Trophoblast cell (in vitro differentiated cells and primary cell): ENCODE measurements at regions not wholly inside any gene's neighbourhood (a gene's known extent, or its start where the extent isn't known, plus 50 kb on each side); places are given as distances from the start of the nearest gene placed in this dataset.

Experiments used
- DNase-seq, 2 donors: peaks; one replicate each; pipeline ENCODE4 v3.0.0-alpha.2; 2016
- H2AFZ ChIP-seq: 2 replicates; pipeline ENCODE4 v1.6.1; 2013; ENCODE audit warnings: low read length, moderate library complexity, mild to moderate bottlenecking; ENCODE audit not compliant: insufficient read depth, poor library complexity
- H2AK5ac ChIP-seq: 2 replicates; pipeline ENCODE4 v1.6.1; 2013; ENCODE audit warnings: mild to moderate bottlenecking, low read length
- H2BK120ac ChIP-seq: 2 replicates; pipeline ENCODE4 v1.6.1; 2013; ENCODE audit warnings: low read length, mild to moderate bottlenecking, moderate library complexity; ENCODE audit not compliant: insufficient read depth, poor library complexity
- H2BK12ac ChIP-seq: 2 replicates; pipeline ENCODE4 v1.6.1; 2013; ENCODE audit warnings: mild to moderate bottlenecking, low read length, moderate library complexity
- H2BK5ac ChIP-seq: 2 replicates; pipeline ENCODE4 v1.6.1; 2013; ENCODE audit warnings: low read length, low read depth, moderate library complexity, mild to moderate bottlenecking; ENCODE audit not compliant: poor library complexity
- H3K14ac ChIP-seq: 2 replicates; pipeline ENCODE4 v1.6.1; 2013; ENCODE audit warnings: mild to moderate bottlenecking, low read length
- H3K18ac ChIP-seq: 2 replicates; pipeline ENCODE4 v1.6.1; 2013; ENCODE audit warnings: mild to moderate bottlenecking, low read length
- H3K23ac ChIP-seq: 2 replicates; pipeline ENCODE4 v1.6.1; 2013; ENCODE audit warnings: low read length
- H3K27ac ChIP-seq: 2 replicates; pipeline ENCODE4 v1.5.1; 2013; ENCODE audit warnings: low read depth, mild to moderate bottlenecking, inconsistent platforms, low read length, moderate library complexity
- H3K27me3 ChIP-seq: 2 replicates; pipeline ENCODE4 v1.6.1; 2013; ENCODE audit warnings: inconsistent platforms, mild to moderate bottlenecking, low read length, moderate library complexity; ENCODE audit not compliant: insufficient read depth
- H3K36me3 ChIP-seq, 2 experiments: 1 replicate in 1 of 2; 2 replicates in 1 of 2; pipeline ENCODE4 v1.6.1; 2013; ENCODE audit warnings: low read length in 2 of 2, mild to moderate bottlenecking in 2 of 2, moderate library complexity in 1 of 2; ENCODE audit not compliant: insufficient read depth in 2 of 2, control insufficient read depth in 1 of 2
- H3K4ac ChIP-seq: 2 replicates; pipeline ENCODE4 v1.6.1; 2013; ENCODE audit warnings: low read depth, mild to moderate bottlenecking, low read length, moderate library complexity
- H3K4me1 ChIP-seq, 2 experiments: 1 replicate in 1 of 2; 2 replicates in 1 of 2; pipeline ENCODE4 v1.6.1; 2013; ENCODE audit warnings: low read length in 2 of 2, mild to moderate bottlenecking in 2 of 2, moderate library complexity in 1 of 2; ENCODE audit not compliant: insufficient read depth in 2 of 2, control insufficient read depth in 1 of 2
- H3K4me2 ChIP-seq: 2 replicates; pipeline ENCODE4 v1.6.1; 2013; ENCODE audit warnings: inconsistent platforms, mild to moderate bottlenecking, low read length, moderate library complexity
- H3K4me3 ChIP-seq: 2 replicates; pipeline ENCODE4 v1.5.1; 2013; ENCODE audit warnings: mild to moderate bottlenecking, low read depth, low read length, inconsistent platforms
- H3K79me1 ChIP-seq: one replicate; pipeline ENCODE4 v1.6.1; 2013; ENCODE audit warnings: low read length
- H3K79me2 ChIP-seq: 2 replicates; pipeline ENCODE4 v1.6.1; 2013; ENCODE audit warnings: low read length, mild to moderate bottlenecking; ENCODE audit not compliant: control insufficient read depth, insufficient read depth, poor library complexity
- H3K9ac ChIP-seq: 2 replicates; pipeline ENCODE4 v1.6.1; 2013; ENCODE audit warnings: mild to moderate bottlenecking, low read length
- H3K9me3 ChIP-seq: 2 replicates; pipeline ENCODE4 v1.6.1; 2013; ENCODE audit warnings: low read depth, mild to moderate bottlenecking, control low read depth, inconsistent platforms, low read length; ENCODE audit not compliant: insufficient read depth
- H4K12ac ChIP-seq: 2 replicates; pipeline ENCODE4 v1.6.1; 2013; ENCODE audit warnings: low read depth, mild to moderate bottlenecking, low read length, moderate library complexity
- H4K8ac ChIP-seq: 2 replicates; pipeline ENCODE4 v1.6.1; 2013; ENCODE audit warnings: low read depth, mild to moderate bottlenecking, low read length, moderate library complexity
- H4K91ac ChIP-seq: one replicate; pipeline ENCODE4 v1.6.1; 2013; ENCODE audit warnings: low read depth, mild to moderate bottlenecking, low read length, moderate library complexity
- WGBS: extraction: QIAGEN DNeasy Blood & Tissue Kit; methylation state at CpG from one replicate; pipeline ENCODE4 v1.1.7; 2013; ENCODE audit warnings: missing lambda C conversion rate; ENCODE audit not compliant: insufficient read length, insufficient coverage; ENCODE audit errors: extremely low coverage; 5-methylcytosine and 5-hydroxymethylcytosine counted together

DNA sequence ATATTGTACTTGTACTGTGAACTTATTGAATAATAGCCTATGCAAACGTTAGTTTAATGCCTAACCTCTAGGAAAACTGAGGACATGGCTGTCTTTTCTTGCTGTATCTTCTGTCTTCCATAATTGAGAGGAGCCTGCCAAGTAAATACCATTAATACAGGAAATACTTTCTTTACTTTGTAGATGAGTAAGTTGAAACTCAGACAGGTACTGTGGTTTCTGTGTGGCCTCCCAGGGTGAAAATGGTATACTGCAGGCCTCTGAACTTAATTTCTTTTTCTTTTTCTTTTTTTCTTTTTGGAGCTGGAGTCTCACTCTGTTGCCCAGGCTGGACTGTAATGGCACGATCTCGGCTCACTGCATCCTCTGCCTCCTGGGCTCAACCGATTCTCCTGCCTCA, 208.8 kb upstream of the ADGRL4 start:
- H3K4me1 ChIP-seq: no peaks in the 10 kb centered on the region
- H3K9ac ChIP-seq: no peak overlapping the region
- WGBS: no CpG with 5 or more reads among the region's 4 CpGs
- H2BK12ac ChIP-seq: peak overlapping the region; percentile 31
- H3K4me2 ChIP-seq: no peak overlapping the region
- no peak overlapping the region for H2AFZ ChIP-seq
- no peak overlapping the region for H4K12ac ChIP-seq
- no peak overlapping the region for H3K4me3 ChIP-seq
- H3K23ac ChIP-seq: no peak overlapping the region
- H3K27ac ChIP-seq: no peak overlapping the region
- H4K91ac ChIP-seq: no peak overlapping the region
- H3K9me3 ChIP-seq: no peaks in the 10 kb centered on the region
- DNase-seq: no peak
- H3K18ac ChIP-seq: no peak overlapping the region
- H3K79me1 ChIP-seq: peaks cover 3% of the 10 kb centered on the region
- H3K4ac ChIP-seq: no peak overlapping the region
- H2BK120ac ChIP-seq: no peak overlapping the region
- no peak overlapping the region for H2BK5ac ChIP-seq
- no peak overlapping the region for H3K14ac ChIP-seq
- H2AK5ac ChIP-seq: no peak overlapping the region
- H4K8ac ChIP-seq: no peak overlapping the region
- no peaks in the 10 kb centered on the region for H3K36me3 ChIP-seq
- H3K79me2 ChIP-seq: no peaks in the 10 kb centered on the region
- H3K27me3 ChIP-seq: no peaks in the 10 kb centered on the region

DNA sequence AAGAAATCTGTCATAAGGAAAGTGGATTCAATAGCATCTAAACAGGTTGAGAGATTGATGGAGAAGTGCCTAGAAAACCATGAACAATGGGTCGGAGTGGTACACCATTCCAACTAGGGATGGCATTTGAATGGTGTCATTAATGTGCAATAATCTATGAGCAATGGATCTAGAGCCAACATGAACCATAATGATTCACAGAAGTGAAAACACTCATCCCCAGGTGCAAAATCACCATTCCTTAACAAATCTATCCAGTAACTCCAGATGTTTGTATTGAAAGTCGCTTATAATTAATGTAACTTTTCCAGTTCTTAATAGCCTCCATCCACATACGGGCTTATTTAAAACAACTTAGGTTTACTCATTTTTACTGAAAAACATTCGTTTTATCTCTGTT, 201.3 kb upstream of the ADGRL4 start:
- no peaks in the 10 kb centered on the region for H3K9me3 ChIP-seq
- DNase-seq: peak in 1 of 2 donors; percentile 60
- H3K4ac ChIP-seq: no peak overlapping the region
- no CpG with 5 or more reads among the region's 4 CpGs for WGBS
- H4K8ac ChIP-seq: no peak overlapping the region
- no peaks in the 10 kb centered on the region for H3K36me3 ChIP-seq
- H3K23ac ChIP-seq: no peak overlapping the region
- H3K79me1 ChIP-seq: no peaks in the 10 kb centered on the region
- H4K12ac ChIP-seq: no peak overlapping the region
- no peak overlapping the region for H3K9ac ChIP-seq
- H2BK120ac ChIP-seq: no peak overlapping the region
- no peaks in the 10 kb centered on the region for H3K79me2 ChIP-seq
- no peak overlapping the region for H4K91ac ChIP-seq
- H2AK5ac ChIP-seq: no peak overlapping the region
- H3K4me1 ChIP-seq: no peaks in the 10 kb centered on the region
- H3K14ac ChIP-seq: no peak overlapping the region
- H3K4me3 ChIP-seq: no peak overlapping the region
- no peak overlapping the region for H3K18ac ChIP-seq
- no peak overlapping the region for H2AFZ ChIP-seq
- no peak overlapping the region for H2BK12ac ChIP-seq
- H3K27ac ChIP-seq: no peak overlapping the region
- no peak overlapping the region for H2BK5ac ChIP-seq
- no peak overlapping the region for H3K4me2 ChIP-seq
- no peaks in the 10 kb centered on the region for H3K27me3 ChIP-seq

DNA sequence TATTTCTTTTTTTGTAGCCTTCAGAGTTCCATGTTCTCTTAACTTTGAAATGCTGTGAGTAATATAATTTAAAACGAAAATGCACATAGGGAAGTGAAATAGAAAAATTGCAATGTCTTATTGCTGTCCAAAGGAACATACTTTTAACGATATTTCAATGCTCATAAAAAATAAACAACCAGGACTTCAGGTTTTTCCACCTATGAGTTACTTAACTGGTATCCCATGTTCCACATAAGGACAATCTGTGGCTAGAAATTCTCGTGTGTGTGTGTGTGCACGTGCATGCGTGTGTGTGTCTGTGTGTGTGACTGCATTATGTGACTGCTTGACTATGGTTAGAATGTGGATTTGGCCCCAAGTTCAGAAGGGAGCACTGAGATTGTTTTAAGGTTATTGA, 200.8 kb upstream of the ADGRL4 start:
- Histone ChIP-seq H3K23ac (no peak overlapping the region), H3K27me3 (no peaks in the 10 kb centered on the region), H3K27ac (no peak overlapping the region), H3K79me2 (no peaks in the 10 kb centered on the region), H3K4me3 (no peak overlapping the region), H3K79me1 (no peaks in the 10 kb centered on the region), H3K4me2 (no peak overlapping the region), H3K14ac (no peak overlapping the region), H3K36me3 (no peaks in the 10 kb centered on the region), H4K12ac (no peak overlapping the region), H2AFZ (no peak overlapping the region), H3K9ac (no peak overlapping the region), H4K8ac (no peak overlapping the region), H3K4me1 (no peaks in the 10 kb centered on the region), H2BK120ac (no peak overlapping the region), H4K91ac (no peak overlapping the region), H3K18ac (no peak overlapping the region), H3K4ac (no peak overlapping the region), H2AK5ac (no peak overlapping the region), H2BK5ac (no peak overlapping the region), H3K9me3 (no peaks in the 10 kb centered on the region), H2BK12ac (no peak overlapping the region)
- WGBS: no CpG with 5 or more reads among the region's 5 CpGs
- peak; percentile 9 to 51 for DNase-seq

DNA sequence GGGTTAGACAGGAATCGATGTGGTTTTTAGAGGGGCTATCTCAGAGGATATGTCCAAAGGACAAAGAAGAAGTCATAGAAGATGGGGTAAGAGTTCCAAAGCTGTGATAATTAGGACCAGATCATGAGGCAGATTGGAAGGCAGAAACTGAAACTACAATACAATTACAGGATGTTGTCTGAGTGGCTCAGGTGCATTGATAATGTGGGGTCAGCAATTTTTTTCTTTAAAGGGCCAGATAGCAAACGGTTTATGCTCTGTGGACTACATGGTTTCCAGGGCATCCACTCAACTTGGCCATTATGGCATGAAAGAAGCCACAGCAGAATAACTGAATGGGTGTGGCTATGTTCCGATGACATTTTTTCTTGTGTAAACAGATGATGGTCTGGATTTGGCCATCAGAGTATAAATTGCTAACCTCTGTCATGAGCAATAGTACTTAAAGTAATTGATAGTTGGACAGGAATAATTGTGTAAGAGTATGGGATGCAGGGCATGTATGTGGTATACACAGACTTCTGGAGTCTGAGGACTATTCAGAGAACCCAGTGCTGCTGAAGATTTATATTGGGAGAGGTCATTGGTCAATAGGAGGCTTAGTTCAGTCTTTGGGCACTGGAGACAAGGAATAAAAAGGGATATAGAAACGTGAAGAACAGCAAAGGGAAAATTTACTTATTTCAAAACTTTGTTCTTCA, 198.4 kb upstream of the ADGRL4 start:
- Histone ChIP-seq H3K27me3 (no peaks in the 10 kb centered on the region), H3K36me3 (no peaks in the 10 kb centered on the region), H2BK5ac (no peak overlapping the region), H2BK120ac (no peak overlapping the region), H3K14ac (no peak overlapping the region), H4K8ac (no peak overlapping the region), H3K79me1 (no peaks in the 10 kb centered on the region), H3K9ac (no peak overlapping the region), H3K23ac (no peak overlapping the region), H2BK12ac (no peak overlapping the region), H2AFZ (no peak overlapping the region), H2AK5ac (no peak overlapping the region), H3K79me2 (no peaks in the 10 kb centered on the region), H3K9me3 (no peaks in the 10 kb centered on the region), H3K4me3 (no peak overlapping the region), H4K12ac (no peak overlapping the region), H3K4me1 (no peaks in the 10 kb centered on the region), H4K91ac (no peak overlapping the region), H3K27ac (no peak overlapping the region), H3K4ac (no peak overlapping the region), H3K4me2 (no peak overlapping the region), H3K18ac (no peak overlapping the region)
- WGBS: no CpG with 5 or more reads among the region's 4 CpGs
- DNase-seq: no peak
